Loucy (cell line): ENCODE measurements at regions not wholly inside any gene's neighbourhood (a gene's known extent, or its start where the extent isn't known, plus 50 kb on each side); places are given as distances from the start of the nearest gene placed in this dataset.

Experiments
- H2AFZ ChIP-seq: fragments of 200-600 bp; sonication (generic); 2 replicates; pipeline ENCODE4 v1.6.0; 2016; ENCODE audit warnings: antibody characterized with exemption, mild to moderate bottlenecking, low read length, moderate library complexity
- H3F3A ChIP-seq: fragments of 200-600 bp; 2 replicates; pipeline ENCODE4 v1.6.0; 2016; ENCODE audit warnings: antibody characterized with exemption, low read depth, mild to moderate bottlenecking
- H3K27me3 ChIP-seq: fragments of 200-600 bp; sonication (generic); 2 replicates; pipeline ENCODE4 v1.6.1; 2014; ENCODE audit warnings: low read length, mild to moderate bottlenecking; ENCODE audit not compliant: insufficient read depth, poor library complexity, severe bottlenecking
- H3K36me3 ChIP-seq: fragments of 200-600 bp; sonication (generic); 2 replicates; pipeline ENCODE4 v1.6.1; 2016; ENCODE audit warnings: low read length; ENCODE audit not compliant: insufficient read depth
- H3K4me1 ChIP-seq: fragments of 200-600 bp; sonication (generic); 2 replicates; pipeline ENCODE4 v1.5.1; 2014; ENCODE audit warnings: low read length, mild to moderate bottlenecking; ENCODE audit not compliant: insufficient read depth, poor library complexity, severe bottlenecking
- H3K4me2 ChIP-seq: fragments of 200-600 bp; sonication (generic); 2 replicates; pipeline ENCODE4 v1.6.0; 2014; ENCODE audit warnings: antibody characterized with exemption, low read length, low read depth, mild to moderate bottlenecking; ENCODE audit not compliant: poor library complexity, severe bottlenecking
- H3K4me3 ChIP-seq: fragments of 200-600 bp; sonication (generic); 2 replicates; pipeline ENCODE4 v1.5.1; 2014; ENCODE audit warnings: low read length, mild to moderate bottlenecking, mixed read lengths; ENCODE audit not compliant: poor library complexity, severe bottlenecking
- H3K79me2 ChIP-seq: fragments of 200-600 bp; sonication (generic); 2 replicates; pipeline ENCODE4 v1.6.1; 2014; ENCODE audit warnings: low read length; ENCODE audit not compliant: insufficient read depth
- H3K9ac ChIP-seq: fragments of 200-600 bp; sonication (generic); 2 replicates; pipeline ENCODE4 v1.6.0; 2014; ENCODE audit warnings: mild to moderate bottlenecking, low read depth, low read length, moderate library complexity; ENCODE audit not compliant: poor library complexity, severe bottlenecking
- H3K9me2 ChIP-seq: fragments of 200-600 bp; sonication (generic); replicated peaks from 2 replicates; pipeline ENCODE4 v1.6.1; 2016; ENCODE audit warnings: low read depth, low read length, mixed read lengths
- H3K9me3 ChIP-seq: fragments of 200-600 bp; sonication (generic); 2 replicates; pipeline ENCODE4 v1.6.1; 2014; ENCODE audit warnings: mild to moderate bottlenecking, antibody characterized with exemption, low read length, low read depth; ENCODE audit not compliant: insufficient read depth
- H4K20me1 ChIP-seq: fragments of 200-600 bp; sonication (generic); 2 replicates; pipeline ENCODE4 v1.6.0; 2014; ENCODE audit warnings: antibody characterized with exemption, low read length, mild to moderate bottlenecking; ENCODE audit not compliant: insufficient read depth, poor library complexity, severe bottlenecking
- CTCF ChIP-seq: fragments of 200-600 bp; sonication (generic); conservative IDR thresholded peaks from 2 replicates; pipeline ENCODE4 v1.5.1; 2014; ENCODE audit warnings: mild to moderate bottlenecking, antibody characterized with exemption, low read length
- EZH2phosphoT487 ChIP-seq: fragments of 200-600 bp; IDR thresholded peaks from 2 replicates; pipeline ENCODE4 v1.6.1; 2018; ENCODE audit warnings: antibody characterized with exemption, mild to moderate bottlenecking, moderate library complexity, borderline replicate concordance

- Histone ChIP-seq H3K27me3 (no peaks in the 10 kb centered on the region), H3K4me1 (peaks cover 10% of the 10 kb centered on the region), H3F3A (no peaks in the 10 kb centered on the region), H3K4me3 (no peak overlapping the region), H4K20me1 (no peaks in the 10 kb centered on the region), H3K79me2 (no peaks in the 10 kb centered on the region), H3K9ac (no peak overlapping the region), H3K9me2 (no peaks in the 10 kb centered on the region), H3K9me3 (no peaks in the 10 kb centered on the region), H2AFZ (no peak overlapping the region), H3K4me2 (peak overlapping the region; percentile 50), H3K36me3 (no peaks in the 10 kb centered on the region)
- TF ChIP-seq CTCF: no peak
- no peak for TF ChIP-seq EZH2phosphoT487
Observed at GRCh38 chr3:66615643-66616301, 115.0 kb upstream of the LRIG1 start.

- H2AFZ ChIP-seq: no peak overlapping the region
- peaks cover 10% of the 10 kb centered on the region for H3K4me1 ChIP-seq
- H3K79me2 ChIP-seq: no peaks in the 10 kb centered on the region
- H3K27me3 ChIP-seq: no peaks in the 10 kb centered on the region
- no peak overlapping the region for H3K4me2 ChIP-seq
- H3K9me3 ChIP-seq: no peaks in the 10 kb centered on the region
- no peaks in the 10 kb centered on the region for H3K36me3 ChIP-seq
- no peaks in the 10 kb centered on the region for H3K9me2 ChIP-seq
- H3F3A ChIP-seq: no peaks in the 10 kb centered on the region
- H4K20me1 ChIP-seq: no peaks in the 10 kb centered on the region
- TF ChIP-seq CTCF (no peak), EZH2phosphoT487 (no peak)
- no peak overlapping the region for H3K4me3 ChIP-seq
- no peak overlapping the region for H3K9ac ChIP-seq
Observed at GRCh38 chr3:66617351-66617750, 116.5 kb upstream of the LRIG1 start.

GRCh38 chr3:66618066-66618465 lies 117.2 kb upstream of the LRIG1 start:
- Histone ChIP-seq H3K9me3 (no peaks in the 10 kb centered on the region), H3K36me3 (no peaks in the 10 kb centered on the region), H3K79me2 (no peaks in the 10 kb centered on the region), H3K4me2 (no peak overlapping the region), H3K27me3 (no peaks in the 10 kb centered on the region), H4K20me1 (no peaks in the 10 kb centered on the region), H2AFZ (no peak overlapping the region), H3F3A (no peaks in the 10 kb centered on the region), H3K9me2 (no peaks in the 10 kb centered on the region), H3K9ac (no peak overlapping the region), H3K4me1 (peaks cover 10% of the 10 kb centered on the region), H3K4me3 (no peak overlapping the region)
- no peak for TF ChIP-seq CTCF
- TF ChIP-seq EZH2phosphoT487: no peak
